Esophagus (tissue), 2 donors: ENCODE measurements at regions not wholly inside any gene's neighbourhood (a gene's known extent, or its start where the extent isn't known, plus 50 kb on each side); places are given as distances from the start of the nearest gene placed in this dataset.
"Not testable (repeated sequence)": the region's sequence is repeated elsewhere in the genome, so short reads cannot be mapped to it uniquely, and the experiment has no call there.

ENCODE experiments used
- H3K27ac ChIP-seq, 2 donors: one replicate each; pipeline ENCODE4 v1.5.1; 2013; ENCODE audit warnings: low read depth in 2 of 2, mild to moderate bottlenecking in 2 of 2, inconsistent platforms in 1 of 2, low read length in 1 of 2, moderate library complexity in 1 of 2
- H3K27me3 ChIP-seq, 2 donors: one replicate each; pipeline ENCODE4 v1.6.1; 2013; ENCODE audit warnings: low read length in 2 of 2, control low read depth in 1 of 2, mild to moderate bottlenecking in 1 of 2; ENCODE audit not compliant: insufficient read depth in 2 of 2, control insufficient read depth in 1 of 2
- H3K36me3 ChIP-seq, 2 donors: one replicate each; pipeline ENCODE4 v1.6.1; 2013; ENCODE audit warnings: low read length in 1 of 2; ENCODE audit not compliant: control insufficient read depth in 2 of 2, insufficient read depth in 2 of 2
- H3K4me1 ChIP-seq, 2 donors: one replicate each; pipeline ENCODE4 v1.6.1; 2013; ENCODE audit warnings: low read length in 1 of 2; ENCODE audit not compliant: control insufficient read depth in 2 of 2, insufficient read depth in 2 of 2
- H3K4me3 ChIP-seq, 2 donors: one replicate each; pipeline ENCODE4 v1.5.1; 2013; ENCODE audit warnings: low read length in 2 of 2, mild to moderate bottlenecking in 2 of 2, low read depth in 1 of 2, moderate library complexity in 1 of 2
- H3K9me3 ChIP-seq, 2 donors: one replicate each; pipeline ENCODE4 v1.6.1; 2013; ENCODE audit warnings: mild to moderate bottlenecking in 2 of 2, low read depth in 1 of 2, low read length in 1 of 2, moderate library complexity in 1 of 2; ENCODE audit not compliant: control insufficient read depth in 2 of 2, insufficient read depth in 1 of 2
- WGBS, 2 donors: extraction: QIAGEN DNeasy Blood & Tissue Kit; methylation state at CpG; one replicate each; pipeline ENCODE4 v1.1.7; 2013; 5-methylcytosine and 5-hydroxymethylcytosine counted together
- donor health status: healthy with polysubstance abuse.
- donor health status: Bipolar disorder and iron deficiency.

GRCh38 chr1:232317350-232317749 is 312.6 kb downstream of the SIPA1L2 start:
- H3K4me1 ChIP-seq = peaks cover 0 to 6% of the 10 kb centered on the region in 2 donors
- H3K4me3 ChIP-seq = no peak overlapping the region
- no peaks in the 10 kb centered on the region for H3K27me3 ChIP-seq
- no peak overlapping the region for H3K27ac ChIP-seq
- 89 to 91% methylated on average over 1 of the region's 1 CpG for WGBS, 2 donors
- no peaks in the 10 kb centered on the region for H3K36me3 ChIP-seq
- no peaks in the 10 kb centered on the region for H3K9me3 ChIP-seq

- Histone ChIP-seq H3K36me3 (no peaks in the 10 kb centered on the region), H3K27ac (no peak overlapping the region), H3K4me3 (no peak overlapping the region), H3K27me3 (no peaks in the 10 kb centered on the region), H3K9me3 (no peaks in the 10 kb centered on the region), H3K4me1 (peaks cover 0 to 4% of the 10 kb centered on the region in 2 donors)
Measured at GRCh38 chr1:232316864-232317263, 313.1 kb downstream of the SIPA1L2 start.

- not testable (repeated sequence) for H3K27ac ChIP-seq, H3K27me3 ChIP-seq, H3K36me3 ChIP-seq, H3K4me1 ChIP-seq, H3K4me3 ChIP-seq, H3K9me3 ChIP-seq
- 91 to 97% methylated on average over 15 of the region's 15 CpGs for WGBS, 2 donors
Measured at GRCh38 chr1:232313876-232314275, 316.1 kb downstream of the SIPA1L2 start.

GRCh38 chr1:232310541-232310940 is 319.4 kb downstream of the SIPA1L2 start:
- Histone ChIP-seq H3K36me3 (no peaks in the 10 kb centered on the region), H3K27me3 (no peaks in the 10 kb centered on the region), H3K4me1 (peaks cover 2 to 11% of the 10 kb centered on the region in 2 donors), H3K9me3 (no peaks in the 10 kb centered on the region), H3K4me3 (no peak overlapping the region), H3K27ac (no peak overlapping the region)
- 76 to 82% methylated on average over 5 of the region's 5 CpGs for WGBS, 2 donors

- Histone ChIP-seq H3K9me3 (no peaks in the 10 kb centered on the region), H3K4me3 (no peak overlapping the region), H3K4me1 (peaks cover 2 to 14% of the 10 kb centered on the region in 2 donors), H3K27ac (no peak overlapping the region), H3K36me3 (no peaks in the 10 kb centered on the region), H3K27me3 (no peaks in the 10 kb centered on the region)
- 54 to 59% methylated on average over 3 of the region's 3 CpGs for WGBS, 2 donors
Measured at GRCh38 chr1:232308616-232309015, 321.3 kb downstream of the SIPA1L2 start.

GRCh38 chr1:232307296-232308017 is 322.5 kb downstream of the SIPA1L2 start:
- H3K27me3 ChIP-seq = no peaks in the 10 kb centered on the region
- peaks cover 2 to 14% of the 10 kb centered on the region in 2 donors for H3K4me1 ChIP-seq
- WGBS, 2 donors = 44 to 66% methylated on average over 5 of the region's 5 CpGs
- no peaks in the 10 kb centered on the region for H3K36me3 ChIP-seq
- no peak overlapping the region for H3K4me3 ChIP-seq
- H3K27ac ChIP-seq = peak overlapping the region; percentile 39 to 40
- H3K9me3 ChIP-seq = no peaks in the 10 kb centered on the region

- 36 to 42% methylated on average over 8 of the region's 8 CpGs for WGBS, 2 donors
- H3K27ac ChIP-seq = peak overlapping the region; percentile 48 to 80
- no peaks in the 10 kb centered on the region for H3K9me3 ChIP-seq
- no peaks in the 10 kb centered on the region for H3K36me3 ChIP-seq
- H3K4me3 ChIP-seq = no peak overlapping the region
- H3K27me3 ChIP-seq = no peaks in the 10 kb centered on the region
- H3K4me1 ChIP-seq = peaks cover 4 to 19% of the 10 kb centered on the region in 2 donors
Measured at GRCh38 chr1:232306269-232306961, 323.5 kb downstream of the SIPA1L2 start.

GRCh38 chr1:232305050-232305449 is 324.9 kb downstream of the SIPA1L2 start:
- H3K27ac ChIP-seq = peak overlapping the region; percentile 26 to 67
- no peaks in the 10 kb centered on the region for H3K9me3 ChIP-seq
- H3K36me3 ChIP-seq = no peaks in the 10 kb centered on the region
- 46 to 59% methylated on average over 4 of the region's 4 CpGs for WGBS, 2 donors
- no peaks in the 10 kb centered on the region for H3K27me3 ChIP-seq
- no peak overlapping the region for H3K4me3 ChIP-seq
- H3K4me1 ChIP-seq = peaks cover 4 to 19% of the 10 kb centered on the region in 2 donors

- Histone ChIP-seq H3K4me1 (peaks cover 4 to 15% of the 10 kb centered on the region in 2 donors), H3K27ac (peak overlapping the region; percentile 84 to 89)
Measured at GRCh38 chr1:232303222-232303620, 326.7 kb downstream of the SIPA1L2 start.

More at GRCh38 chr1:232303222-232303620, 326.7 kb downstream of the SIPA1L2 start:
- WGBS, 2 donors = 56 to 66% methylated on average over 5 of the region's 5 CpGs
- H3K36me3 ChIP-seq = no peaks in the 10 kb centered on the region
- no peaks in the 10 kb centered on the region for H3K9me3 ChIP-seq
- no peak overlapping the region for H3K4me3 ChIP-seq
- no peaks in the 10 kb centered on the region for H3K27me3 ChIP-seq
